ENCODE measurements at regions not wholly inside any gene's neighbourhood (a gene's known extent, or its start where the extent isn't known, plus 50 kb on each side); places are given as distances from the start of the nearest gene placed in this dataset.
"Not testable (repeated sequence)": the region's sequence is repeated elsewhere in the genome, so short reads cannot be mapped to it uniquely, and the experiment has no call there.

GRCh38 chr2:90019908-90020307 lies 1328.4 kb downstream of the RPIA start:
- TF ChIP-seq CTCF, POLR2A (IDR thresholded peaks at IDR 0.05): not testable (repeated sequence)

All from uterus (tissue), 2 donors.